ENCODE measurements at regions not wholly inside any gene's neighbourhood (a gene's known extent, or its start where the extent isn't known, plus 50 kb on each side); places are given as distances from the start of the nearest gene placed in this dataset.

- no peaks in the 10 kb centered on the region for H3K9me3 ChIP-seq
- no peak for DNase-seq
- no peak for TF ChIP-seq CTCF (IDR thresholded peaks at IDR 0.05)
- intact Hi-C loops (cut with DNase I) = no loop called here
- H3K27me3 ChIP-seq (ENCODE audit: insufficient read depth in 3 of 3, low read length in 2 of 3) = no peaks in the 10 kb centered on the region
- no peaks in the 10 kb centered on the region for H3K36me3 ChIP-seq (ENCODE audit: insufficient read depth in 1 of 2, low read depth in 1 of 2)
- no peak for ATAC-seq
- H3K4me1 ChIP-seq = no peaks in the 10 kb centered on the region
- H3K27ac ChIP-seq = no peak overlapping the region
- WGBS, 3 donors = 55 to 63% (median 57%) methylated on average over 4 of the region's 4 CpGs
- no peak overlapping the region for H3K4me3 ChIP-seq
Measured at GRCh38 chr18:73748731-73749130, 398.9 kb downstream of the FBXO15 start.

GRCh38 chr18:73746101-73746500 is 401.5 kb downstream of the FBXO15 start:
- Histone ChIP-seq H3K4me3 (no peak overlapping the region), H3K27me3 (ENCODE audit: insufficient read depth in 3 of 3, low read length in 2 of 3) (no peaks in the 10 kb centered on the region), H3K9me3 (no peaks in the 10 kb centered on the region), H3K36me3 (ENCODE audit: insufficient read depth in 1 of 2, low read depth in 1 of 2) (no peaks in the 10 kb centered on the region), H3K27ac (no peak overlapping the region), H3K4me1 (no peaks in the 10 kb centered on the region)
- DNase-seq (no peak), ATAC-seq (no peak)
- no peak for TF ChIP-seq CTCF (IDR thresholded peaks at IDR 0.05)
- intact Hi-C loops (cut with DNase I) = no loop called here

GRCh38 chr18:73742957-73743356 is 404.7 kb downstream of the FBXO15 start:
- Histone ChIP-seq H3K9me3 (no peaks in the 10 kb centered on the region), H3K27ac (no peak overlapping the region), H3K4me3 (no peak overlapping the region), H3K36me3 (ENCODE audit: insufficient read depth in 1 of 2, low read depth in 1 of 2) (no peaks in the 10 kb centered on the region), H3K27me3 (ENCODE audit: insufficient read depth in 3 of 3, low read length in 2 of 3) (no peaks in the 10 kb centered on the region), H3K4me1 (no peaks in the 10 kb centered on the region)
- no peak for DNase-seq
- intact Hi-C loops (cut with DNase I) = no loop called here
- ATAC-seq = no peak
- no peak for TF ChIP-seq CTCF (IDR thresholded peaks at IDR 0.05)
- 52 to 63% (median 63%) methylated on average over 2 of the region's 2 CpGs for WGBS, 3 donors

- intact Hi-C loops (cut with DNase I) = no loop called here
- H3K27me3 ChIP-seq (ENCODE audit: insufficient read depth in 3 of 3, low read length in 2 of 3) = no peaks in the 10 kb centered on the region
- no peaks in the 10 kb centered on the region for H3K9me3 ChIP-seq
- ATAC-seq = no peak
- H3K4me1 ChIP-seq = no peaks in the 10 kb centered on the region
- H3K27ac ChIP-seq = no peak overlapping the region
- no peak overlapping the region for H3K4me3 ChIP-seq
- H3K36me3 ChIP-seq (ENCODE audit: insufficient read depth in 1 of 2, low read depth in 1 of 2) = no peaks in the 10 kb centered on the region
- TF ChIP-seq CTCF (IDR thresholded peaks at IDR 0.05) = no peak
- no peak for DNase-seq
- WGBS, 3 donors = 49 to 51% (median 50%) methylated on average over 4 of the region's 4 CpGs
Measured at GRCh38 chr18:73741946-73742345, 405.7 kb downstream of the FBXO15 start.

GRCh38 chr18:73739098-73739497 is 408.5 kb downstream of the FBXO15 start:
- intact Hi-C loops (cut with DNase I) = no loop called here
- ATAC-seq = no peak
- 66 to 71% (median 68%) methylated on average over 3 of the region's 3 CpGs for WGBS, 3 donors
- no peaks in the 10 kb centered on the region for H3K36me3 ChIP-seq (ENCODE audit: insufficient read depth in 1 of 2, low read depth in 1 of 2)
- H3K27ac ChIP-seq = no peak overlapping the region
- TF ChIP-seq CTCF (IDR thresholded peaks at IDR 0.05) = no peak
- no peaks in the 10 kb centered on the region for H3K4me1 ChIP-seq
- no peak for DNase-seq
- no peaks in the 10 kb centered on the region for H3K27me3 ChIP-seq (ENCODE audit: insufficient read depth in 3 of 3, low read length in 2 of 3)
- H3K9me3 ChIP-seq = no peaks in the 10 kb centered on the region
- no peak overlapping the region for H3K4me3 ChIP-seq
